ENCODE measurements at regions not wholly inside any gene's neighbourhood (a gene's known extent, or its start where the extent isn't known, plus 50 kb on each side); places are given as distances from the start of the nearest gene placed in this dataset.
"Not testable (repeated sequence)": the region's sequence is repeated elsewhere in the genome, so short reads cannot be mapped to it uniquely, and the experiment has no call there.

- no peak for TF ChIP-seq CTCF (conservative IDR thresholded peaks at IDR 0.05; ENCODE audit: low read depth, low read length)
- H3K4me1 ChIP-seq (ENCODE audit: low read depth, poor library complexity, severe bottlenecking) = no peaks in the 10 kb centered on the region
Measured at GRCh38 chr9:79087133-79087532, 484.6 kb upstream of the TLE4 start.

GRCh38 chr9:79089054-79089560 lies 482.7 kb upstream of the TLE4 start:
- no peaks in the 10 kb centered on the region for H4K20me1 ChIP-seq (ENCODE audit: insufficient read depth)
- no peaks in the 10 kb centered on the region for H3K79me2 ChIP-seq (ENCODE audit: insufficient read depth, low read depth)
- no peaks in the 10 kb centered on the region for H3K4me1 ChIP-seq (ENCODE audit: low read depth, poor library complexity, severe bottlenecking)
- no peaks in the 10 kb centered on the region for H3K27me3 ChIP-seq (ENCODE audit: insufficient read depth, low read depth)
- TF ChIP-seq CTCF (conservative IDR thresholded peaks at IDR 0.05; ENCODE audit: low read depth, low read length) = no peak
- H2AFZ ChIP-seq (ENCODE audit: low read depth) = no peak overlapping the region
- H3K9ac ChIP-seq = no peak overlapping the region
- H3K27ac ChIP-seq = no peak overlapping the region
- H3K36me3 ChIP-seq (ENCODE audit: insufficient read depth) = no peaks in the 10 kb centered on the region
- no peak overlapping the region for H3K4me3 ChIP-seq (IDR thresholded peaks at IDR 0.05; ENCODE audit: insufficient read depth, low read depth, low read length)
- no peak overlapping the region for H3K4me2 ChIP-seq

More at GRCh38 chr9:79087133-79087532, 484.6 kb upstream of the TLE4 start:
- no peak overlapping the region for H3K4me3 ChIP-seq (IDR thresholded peaks at IDR 0.05; ENCODE audit: insufficient read depth, low read depth, low read length)
- H3K4me2 ChIP-seq = no peak overlapping the region
- H4K20me1 ChIP-seq (ENCODE audit: insufficient read depth) = no peaks in the 10 kb centered on the region
- no peaks in the 10 kb centered on the region for H3K79me2 ChIP-seq (ENCODE audit: insufficient read depth, low read depth)
- no peaks in the 10 kb centered on the region for H3K27me3 ChIP-seq (ENCODE audit: insufficient read depth, low read depth)
- H3K27ac ChIP-seq = no peak overlapping the region
- no peaks in the 10 kb centered on the region for H3K36me3 ChIP-seq (ENCODE audit: insufficient read depth)
- no peak overlapping the region for H2AFZ ChIP-seq (ENCODE audit: low read depth)
- no peak overlapping the region for H3K9ac ChIP-seq

GRCh38 chr9:79089851-79090250 lies 481.9 kb upstream of the TLE4 start:
- H3K79me2 ChIP-seq (ENCODE audit: insufficient read depth, low read depth); H2AFZ ChIP-seq (ENCODE audit: low read depth); H3K9ac ChIP-seq; H3K36me3 ChIP-seq (ENCODE audit: insufficient read depth); H3K4me3 ChIP-seq (IDR thresholded peaks at IDR 0.05; ENCODE audit: insufficient read depth, low read depth, low read length); H3K27ac ChIP-seq; H3K4me1 ChIP-seq (ENCODE audit: low read depth, poor library complexity, severe bottlenecking); H3K4me2 ChIP-seq; H4K20me1 ChIP-seq (ENCODE audit: insufficient read depth); H3K27me3 ChIP-seq (ENCODE audit: insufficient read depth, low read depth): not testable (repeated sequence)

- H3K27me3 ChIP-seq (ENCODE audit: insufficient read depth, low read depth); H3K9ac ChIP-seq; H3K27ac ChIP-seq; H3K4me2 ChIP-seq; H3K79me2 ChIP-seq (ENCODE audit: insufficient read depth, low read depth); H2AFZ ChIP-seq (ENCODE audit: low read depth); H3K4me1 ChIP-seq (ENCODE audit: low read depth, poor library complexity, severe bottlenecking); H4K20me1 ChIP-seq (ENCODE audit: insufficient read depth); H3K4me3 ChIP-seq (IDR thresholded peaks at IDR 0.05; ENCODE audit: insufficient read depth, low read depth, low read length); H3K36me3 ChIP-seq (ENCODE audit: insufficient read depth): not testable (repeated sequence)
Measured at GRCh38 chr9:79103257-79103656, 468.5 kb upstream of the TLE4 start.

- no peak overlapping the region for H3K4me2 ChIP-seq
Measured at GRCh38 chr9:79104216-79104615, 467.5 kb upstream of the TLE4 start.

More at GRCh38 chr9:79104216-79104615, 467.5 kb upstream of the TLE4 start:
- Histone ChIP-seq H3K4me1 (ENCODE audit: low read depth, poor library complexity, severe bottlenecking) (no peaks in the 10 kb centered on the region), H3K27ac (no peak overlapping the region), H3K27me3 (ENCODE audit: insufficient read depth, low read depth) (no peaks in the 10 kb centered on the region), H3K36me3 (ENCODE audit: insufficient read depth) (no peaks in the 10 kb centered on the region), H2AFZ (ENCODE audit: low read depth) (no peak overlapping the region), H4K20me1 (ENCODE audit: insufficient read depth) (no peaks in the 10 kb centered on the region), H3K79me2 (ENCODE audit: insufficient read depth, low read depth) (no peaks in the 10 kb centered on the region), H3K9ac (no peak overlapping the region), H3K4me3 (IDR thresholded peaks at IDR 0.05; ENCODE audit: insufficient read depth, low read depth, low read length) (no peak overlapping the region)
- TF ChIP-seq CTCF (conservative IDR thresholded peaks at IDR 0.05; ENCODE audit: low read depth, low read length) = no peak

Measured in KMS-11 (cell line).